Testis (tissue), 2 donors: ENCODE measurements at regions not wholly inside any gene's neighbourhood (a gene's known extent, or its start where the extent isn't known, plus 50 kb on each side); places are given as distances from the start of the nearest gene placed in this dataset.

ENCODE experiments used
- DNase-seq: peaks from one replicate; pipeline ENCODE4 v3.0.0-alpha.2; 2019
- H3K27ac ChIP-seq, 2 donors: fragments of 200-600 bp; sonication (generic); one replicate each; pipeline ENCODE4 v1.5.1; 2019
- H3K27me3 ChIP-seq: fragments of 200-600 bp; sonication (generic); one replicate; pipeline ENCODE4 v1.5.1; 2019
- H3K36me3 ChIP-seq: fragments of 200-600 bp; sonication (generic); one replicate; pipeline ENCODE4 v1.5.1; 2017; ENCODE audit warnings: low read depth; ENCODE audit errors: missing control alignments
- H3K4me1 ChIP-seq: fragments of 200-600 bp; sonication (generic); one replicate; pipeline ENCODE4 v1.5.1; 2019
- H3K4me3 ChIP-seq, 2 donors: fragments of 200-600 bp; sonication (generic); one replicate each; pipeline ENCODE4 v1.5.1; 2017 to 2019
- H3K9me3 ChIP-seq: fragments of 200-600 bp; sonication (generic); one replicate; pipeline ENCODE4 v1.5.1; 2017
- POLR2A ChIP-seq: fragments of 450-650 bp; IDR thresholded peaks from one replicate; pipeline ENCODE4 v1.6.1; 2017; ENCODE audit warnings: antibody characterized with exemption, mild to moderate bottlenecking, moderate library complexity
- WGBS, 2 donors: methylation state at CpG; one replicate each; pipeline ENCODE4 v1.1.5; 2018; 5-methylcytosine and 5-hydroxymethylcytosine counted together
- intact Hi-C: fragments of 100-400 bp; cut with DNase I; formaldehyde crosslinking; loops from one replicate; pipeline ENCODE4 v1.15.1; 2023; ENCODE audit warnings: low total_unique reads
- TF ChIP-seq, protein P1 (sequence below), 3 experiments: fragments of 450-650 bp in 2 of 3; fragments of 200-600 bp in 1 of 3; sonication (generic) in 1 of 3; IDR thresholded peaks; one replicate each; pipeline ENCODE4 v1.5.1; 2016 to 2019; ENCODE audit warnings: antibody characterized with exemption in 3 of 3, mild to moderate bottlenecking in 2 of 3, moderate library complexity in 1 of 3

GRCh38 chr5:175047048-175047447 is 322.7 kb downstream of the MSX2 start:
- H3K4me1 ChIP-seq, result no peaks in the 10 kb centered on the region
- H3K27ac ChIP-seq, result no peak overlapping the region
- H3K27me3 ChIP-seq, result no peaks in the 10 kb centered on the region
- TF ChIP-seq, protein P1, sequence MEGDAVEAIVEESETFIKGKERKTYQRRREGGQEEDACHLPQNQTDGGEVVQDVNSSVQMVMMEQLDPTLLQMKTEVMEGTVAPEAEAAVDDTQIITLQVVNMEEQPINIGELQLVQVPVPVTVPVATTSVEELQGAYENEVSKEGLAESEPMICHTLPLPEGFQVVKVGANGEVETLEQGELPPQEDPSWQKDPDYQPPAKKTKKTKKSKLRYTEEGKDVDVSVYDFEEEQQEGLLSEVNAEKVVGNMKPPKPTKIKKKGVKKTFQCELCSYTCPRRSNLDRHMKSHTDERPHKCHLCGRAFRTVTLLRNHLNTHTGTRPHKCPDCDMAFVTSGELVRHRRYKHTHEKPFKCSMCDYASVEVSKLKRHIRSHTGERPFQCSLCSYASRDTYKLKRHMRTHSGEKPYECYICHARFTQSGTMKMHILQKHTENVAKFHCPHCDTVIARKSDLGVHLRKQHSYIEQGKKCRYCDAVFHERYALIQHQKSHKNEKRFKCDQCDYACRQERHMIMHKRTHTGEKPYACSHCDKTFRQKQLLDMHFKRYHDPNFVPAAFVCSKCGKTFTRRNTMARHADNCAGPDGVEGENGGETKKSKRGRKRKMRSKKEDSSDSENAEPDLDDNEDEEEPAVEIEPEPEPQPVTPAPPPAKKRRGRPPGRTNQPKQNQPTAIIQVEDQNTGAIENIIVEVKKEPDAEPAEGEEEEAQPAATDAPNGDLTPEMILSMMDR (IDR thresholded peaks at IDR 0.05), result no peak
- no peak for TF ChIP-seq POLR2A
- H3K9me3 ChIP-seq, result no peaks in the 10 kb centered on the region
- H3K4me3 ChIP-seq, result no peak overlapping the region
- 73 to 75% methylated on average over 1 of the region's 1 CpG for WGBS, 2 donors
- intact Hi-C loops, result no loop called here
- DNase-seq, result no peak
- no peaks in the 10 kb centered on the region for H3K36me3 ChIP-seq

DNA sequence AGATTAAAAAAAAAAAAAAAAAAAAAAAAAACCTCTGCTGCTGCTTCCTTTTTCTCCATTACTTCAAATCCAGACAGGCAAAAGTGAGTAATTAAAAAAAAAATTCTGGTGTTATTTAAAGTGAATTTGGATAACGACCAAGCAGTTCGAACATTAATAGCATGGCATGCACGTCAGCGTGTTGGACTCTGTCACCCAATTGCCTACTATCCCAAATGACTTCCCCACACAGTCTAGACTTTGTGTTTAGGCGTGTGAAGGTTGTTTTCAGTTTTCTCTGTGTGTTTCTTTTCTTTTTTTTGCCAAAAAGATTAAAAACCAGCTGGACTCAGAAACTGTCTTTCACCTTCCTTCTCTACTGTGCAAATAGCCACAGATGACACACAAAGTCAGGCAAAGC is 321.4 kb downstream of the MSX2 start:
- Histone ChIP-seq H3K27ac (no peak overlapping the region), H3K36me3 (no peaks in the 10 kb centered on the region), H3K4me3 (no peak overlapping the region), H3K9me3 (no peaks in the 10 kb centered on the region), H3K27me3 (no peaks in the 10 kb centered on the region), H3K4me1 (no peaks in the 10 kb centered on the region)
- DNase-seq, result no peak
- WGBS, 2 donors, result 46 to 59% methylated on average over 5 of the region's 5 CpGs
- intact Hi-C loops, result no loop called here
- TF ChIP-seq, protein P1 (IDR thresholded peaks at IDR 0.05), result no peak
- no peak for TF ChIP-seq POLR2A

- Histone ChIP-seq H3K9me3 (no peaks in the 10 kb centered on the region), H3K4me3 (no peak overlapping the region), H3K36me3 (no peaks in the 10 kb centered on the region), H3K27me3 (no peaks in the 10 kb centered on the region), H3K27ac (no peak overlapping the region), H3K4me1 (no peaks in the 10 kb centered on the region)
- no peak for DNase-seq
- 94 to 100% methylated on average over 2 of the region's 2 CpGs for WGBS, 2 donors
- intact Hi-C loops, result no loop called here
- TF ChIP-seq, protein P1 (IDR thresholded peaks at IDR 0.05), result no peak
- no peak for TF ChIP-seq POLR2A
These were observed 313.4 kb downstream of the MSX2 start for GRCh38 chr5:175037820-175038219.

GRCh38 chr5:175035882-175036533 is 311.6 kb downstream of the MSX2 start:
- Histone ChIP-seq H3K4me1 (no peaks in the 10 kb centered on the region), H3K36me3 (no peaks in the 10 kb centered on the region), H3K9me3 (no peaks in the 10 kb centered on the region), H3K4me3 (no peak overlapping the region), H3K27ac (no peak overlapping the region), H3K27me3 (no peaks in the 10 kb centered on the region)
- TF ChIP-seq POLR2A, result no peak
- TF ChIP-seq, protein P1 (IDR thresholded peaks at IDR 0.05), result no peak
- DNase-seq, result no peak
- 28 to 70% methylated on average over 1 of the region's 1 CpG for WGBS, 2 donors
- intact Hi-C loops, result no loop called here

DNA sequence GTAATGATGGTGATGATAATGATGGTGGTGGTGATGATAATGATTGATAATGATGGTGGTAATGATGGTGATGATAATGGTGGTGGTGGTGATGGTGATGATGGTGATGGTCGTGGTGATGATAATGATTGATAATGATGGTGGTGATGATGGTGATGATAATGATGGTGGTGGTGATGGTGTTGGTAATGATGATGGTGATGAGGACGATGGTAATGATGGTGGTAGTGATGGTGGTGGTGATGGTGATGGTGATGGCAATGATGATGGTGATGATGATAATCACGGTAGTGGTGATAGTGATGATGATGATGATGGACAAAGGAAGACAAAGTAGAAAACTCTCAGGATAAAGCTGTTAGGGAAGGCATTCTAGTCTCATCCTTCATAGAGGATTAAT is 310.5 kb downstream of the MSX2 start:
- Histone ChIP-seq H3K4me1 (no peaks in the 10 kb centered on the region), H3K9me3 (no peaks in the 10 kb centered on the region), H3K27ac (no peak overlapping the region), H3K36me3 (no peaks in the 10 kb centered on the region), H3K27me3 (no peaks in the 10 kb centered on the region), H3K4me3 (no peak overlapping the region)
- TF ChIP-seq, protein P1 (IDR thresholded peaks at IDR 0.05), result no peak
- TF ChIP-seq POLR2A, result no peak
- intact Hi-C loops, result no loop called here
- WGBS, 2 donors, result 88 to 89% methylated on average over 3 of the region's 3 CpGs
- DNase-seq, result no peak
